Retinal pigment epithelial cell (primary cell): ENCODE measurements at regions not wholly inside any gene's neighbourhood (a gene's known extent, or its start where the extent isn't known, plus 50 kb on each side); places are given as distances from the start of the nearest gene placed in this dataset.

Experiments used
- DNase-seq: peaks from one replicate; pipeline ENCODE4 v3.0.0-alpha.2; 2010; ENCODE audit warnings: low read depth
- H3K4me3 ChIP-seq: 2 replicates; pipeline ENCODE4 v1.5.1; 2011; ENCODE audit warnings: mild to moderate bottlenecking, low read length, control low read depth, moderate library complexity
- CTCF ChIP-seq: conservative IDR thresholded peaks from 2 replicates; pipeline ENCODE4 v1.5.1; 2011; ENCODE audit warnings: low read depth, low read length, control low read depth, inconsistent platforms

DNA sequence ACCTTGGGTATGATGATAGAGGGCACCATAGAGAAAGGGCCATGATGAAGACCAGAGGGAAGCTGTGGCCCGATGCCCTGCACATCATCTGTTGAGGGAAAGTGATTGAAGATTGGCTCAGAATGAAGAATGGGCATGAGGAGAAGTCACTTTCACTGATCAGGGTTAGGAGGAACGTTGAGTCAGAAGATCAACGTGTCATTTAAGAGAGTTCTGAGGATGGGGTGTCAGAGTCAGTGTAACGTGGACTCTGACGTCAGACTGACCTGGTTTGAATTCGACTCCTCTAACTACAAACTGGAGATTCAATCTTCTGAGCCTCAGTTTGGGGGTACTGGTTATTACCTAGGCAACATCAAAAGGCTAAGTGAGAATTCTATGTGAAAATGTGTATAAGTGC, 352.6 kb downstream of the DDX10 start:
- DNase-seq = no peak
- H3K4me3 ChIP-seq = no peak overlapping the region
- no peak for TF ChIP-seq CTCF

- DNase-seq = no peak
- TF ChIP-seq CTCF = no peak
- H3K4me3 ChIP-seq = no peak overlapping the region
Measured at GRCh38 chr11:109018639-109019038, 353.8 kb downstream of the DDX10 start.

DNA sequence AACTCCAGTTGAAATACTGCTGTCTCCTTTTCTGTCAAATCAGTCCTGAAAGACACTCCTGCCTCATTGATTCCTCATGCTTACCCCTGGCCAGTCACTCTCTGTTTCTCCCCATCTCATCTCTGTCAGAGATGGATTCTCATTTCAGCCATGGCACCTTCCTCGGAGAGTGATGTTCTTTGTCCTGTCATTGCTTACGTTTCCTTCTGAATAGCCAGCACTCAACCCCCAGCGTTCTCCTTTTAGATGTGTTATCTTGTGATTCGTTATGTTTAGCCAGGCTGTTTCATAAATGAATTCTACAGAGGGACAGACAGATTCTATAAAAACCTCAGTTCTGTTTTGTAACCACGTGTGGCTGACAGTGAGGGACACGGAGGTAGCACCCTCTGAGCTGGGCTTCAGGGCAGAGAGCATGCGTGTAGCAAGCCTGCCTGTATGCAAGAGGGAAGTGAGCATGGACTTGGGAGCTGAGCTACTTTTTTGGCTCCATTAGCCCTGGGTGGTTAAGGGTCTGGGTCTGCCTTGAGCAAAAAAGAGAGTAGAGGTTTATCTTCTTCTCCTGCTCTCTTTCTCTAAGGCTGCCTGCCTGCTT, 354.6 kb downstream of the DDX10 start:
- DNase-seq = no peak
- TF ChIP-seq CTCF = no peak
- no peak overlapping the region for H3K4me3 ChIP-seq

- no peak for TF ChIP-seq CTCF
- no peak overlapping the region for H3K4me3 ChIP-seq
- DNase-seq = no peak
Measured at GRCh38 chr11:109023036-109023435, 358.2 kb downstream of the DDX10 start.

GRCh38 chr11:109026891-109027489, 362.1 kb downstream of the DDX10 start:
- TF ChIP-seq CTCF = no peak
- no peak for DNase-seq
- H3K4me3 ChIP-seq = no peak overlapping the region

- no peak overlapping the region for H3K4me3 ChIP-seq
- DNase-seq = no peak
- no peak for TF ChIP-seq CTCF
Measured at GRCh38 chr11:109027851-109028250, 363.0 kb downstream of the DDX10 start.

- H3K4me3 ChIP-seq = no peak overlapping the region
- DNase-seq = no peak
- no peak for TF ChIP-seq CTCF
Measured at GRCh38 chr11:109029927-109030326, 365.1 kb downstream of the DDX10 start.
